MM.1S (cell line): ENCODE measurements at regions not wholly inside any gene's neighbourhood (a gene's known extent, or its start where the extent isn't known, plus 50 kb on each side); places are given as distances from the start of the nearest gene placed in this dataset.

Experiments
- DNase-seq: peaks from one replicate; pipeline ENCODE4 v3.0.0-alpha.2; 2015
- H2AFZ ChIP-seq: fragments of 300-600 bp; sonication (generic); 2 replicates; pipeline ENCODE4 v1.6.0; 2016; ENCODE audit warnings: antibody characterized with exemption, low read length
- H3F3A ChIP-seq: fragments of 300-600 bp; sonication (generic); 2 replicates; pipeline ENCODE4 v1.6.1; 2016; ENCODE audit warnings: mild to moderate bottlenecking, antibody characterized with exemption, low read length, moderate library complexity, mixed read lengths; ENCODE audit not compliant: insufficient read depth
- H3K27ac ChIP-seq: fragments of 300-600 bp; sonication (generic); 2 replicates; pipeline ENCODE4 v1.5.1; 2016; ENCODE audit warnings: mild to moderate bottlenecking, low read length
- H3K27me3 ChIP-seq: fragments of 300-600 bp; sonication (generic); replicated peaks from 2 replicates; pipeline ENCODE4 v1.6.0; 2016; ENCODE audit warnings: low read length; ENCODE audit not compliant: insufficient read depth
- H3K36me3 ChIP-seq: fragments of 300-600 bp; sonication (generic); replicated peaks from 2 replicates; pipeline ENCODE4 v1.6.1; 2016; ENCODE audit warnings: mild to moderate bottlenecking, low read length, mixed read lengths; ENCODE audit not compliant: insufficient read depth
- H3K4me1 ChIP-seq: fragments of 300-600 bp; sonication (generic); 2 replicates; pipeline ENCODE4 v1.6.1; 2016; ENCODE audit warnings: low read length, mixed read lengths
- H3K4me2 ChIP-seq: fragments of 300-600 bp; sonication (generic); 2 replicates; pipeline ENCODE4 v1.6.0; 2016; ENCODE audit warnings: low read depth, low read length
- H3K4me3 ChIP-seq: fragments of 300-600 bp; sonication (generic); 2 replicates; pipeline ENCODE4 v1.5.1; 2016; ENCODE audit warnings: low read length, mixed read lengths
- H3K79me2 ChIP-seq: fragments of 300-600 bp; sonication (generic); 2 replicates; pipeline ENCODE4 v1.6.1; 2016; ENCODE audit warnings: mixed run types, low read length, mixed read lengths
- H3K9ac ChIP-seq: fragments of 300-600 bp; sonication (generic); 2 replicates; pipeline ENCODE4 v1.6.1; 2016; ENCODE audit warnings: low read length, mixed read lengths
- H3K9me2 ChIP-seq: fragments of 300-600 bp; sonication (generic); replicated peaks from 2 replicates; pipeline ENCODE4 v1.6.1; 2016; ENCODE audit warnings: mild to moderate bottlenecking, low read length, mixed read lengths; ENCODE audit not compliant: insufficient read depth
- H3K9me3 ChIP-seq: fragments of 300-600 bp; sonication (generic); replicated peaks from 2 replicates; pipeline ENCODE4 v1.6.1; 2016; ENCODE audit warnings: mild to moderate bottlenecking, low read length, mixed read lengths; ENCODE audit not compliant: insufficient read depth
- H4K20me1 ChIP-seq: fragments of 300-600 bp; sonication (generic); 2 replicates; pipeline ENCODE4 v1.6.1; 2016; ENCODE audit warnings: mild to moderate bottlenecking, low read length, moderate library complexity, mixed read lengths; ENCODE audit not compliant: insufficient read depth
- EZH2 ChIP-seq: fragments of 300-600 bp; sonication (generic); optimal IDR thresholded peaks from 2 replicates; pipeline ENCODE3; 2017; ENCODE audit warnings: low read depth, mild to moderate bottlenecking, antibody characterized with exemption, low read length, mixed read lengths
- EZH2phosphoT487 ChIP-seq: fragments of 300-600 bp; sonication (generic); IDR thresholded peaks from 2 replicates; pipeline ENCODE4 v1.6.1; 2018; ENCODE audit warnings: antibody characterized with exemption, low read length
- TF ChIP-seq, protein P1 (sequence below): fragments of 300-600 bp; sonication (generic); IDR thresholded peaks from 2 replicates; pipeline ENCODE4 v1.5.1; 2016; ENCODE audit warnings: antibody characterized with exemption, low read length, mixed read lengths

DNA sequence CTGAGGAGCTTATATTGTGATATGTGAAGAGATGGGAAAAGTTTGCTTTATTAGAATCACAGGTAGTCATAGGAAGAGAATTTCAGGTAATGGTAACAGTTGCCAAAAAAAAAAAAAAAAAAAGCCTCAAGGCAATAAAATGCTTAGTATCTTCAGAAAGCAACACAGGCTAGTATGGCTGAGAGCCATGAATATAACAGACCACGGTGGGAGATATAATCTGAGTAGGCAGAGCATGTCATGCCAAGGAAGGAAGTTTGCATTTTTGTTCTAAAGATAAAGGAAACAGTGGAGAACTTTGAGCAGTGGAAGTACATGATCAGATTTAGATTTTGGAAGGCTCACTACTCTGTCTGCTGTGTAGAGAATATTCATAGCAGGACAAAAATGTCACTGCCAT lies 211.4 kb downstream of the ETS1 start:
- no peaks in the 10 kb centered on the region for H3F3A ChIP-seq
- H3K4me2 ChIP-seq: no peak overlapping the region
- TF ChIP-seq, protein P1, sequence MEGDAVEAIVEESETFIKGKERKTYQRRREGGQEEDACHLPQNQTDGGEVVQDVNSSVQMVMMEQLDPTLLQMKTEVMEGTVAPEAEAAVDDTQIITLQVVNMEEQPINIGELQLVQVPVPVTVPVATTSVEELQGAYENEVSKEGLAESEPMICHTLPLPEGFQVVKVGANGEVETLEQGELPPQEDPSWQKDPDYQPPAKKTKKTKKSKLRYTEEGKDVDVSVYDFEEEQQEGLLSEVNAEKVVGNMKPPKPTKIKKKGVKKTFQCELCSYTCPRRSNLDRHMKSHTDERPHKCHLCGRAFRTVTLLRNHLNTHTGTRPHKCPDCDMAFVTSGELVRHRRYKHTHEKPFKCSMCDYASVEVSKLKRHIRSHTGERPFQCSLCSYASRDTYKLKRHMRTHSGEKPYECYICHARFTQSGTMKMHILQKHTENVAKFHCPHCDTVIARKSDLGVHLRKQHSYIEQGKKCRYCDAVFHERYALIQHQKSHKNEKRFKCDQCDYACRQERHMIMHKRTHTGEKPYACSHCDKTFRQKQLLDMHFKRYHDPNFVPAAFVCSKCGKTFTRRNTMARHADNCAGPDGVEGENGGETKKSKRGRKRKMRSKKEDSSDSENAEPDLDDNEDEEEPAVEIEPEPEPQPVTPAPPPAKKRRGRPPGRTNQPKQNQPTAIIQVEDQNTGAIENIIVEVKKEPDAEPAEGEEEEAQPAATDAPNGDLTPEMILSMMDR: no peak
- TF ChIP-seq EZH2phosphoT487 (no peak), EZH2 (no peak)
- no peaks in the 10 kb centered on the region for H3K79me2 ChIP-seq
- DNase-seq: no peak
- no peaks in the 10 kb centered on the region for H4K20me1 ChIP-seq
- no peak overlapping the region for H2AFZ ChIP-seq
- no peaks in the 10 kb centered on the region for H3K4me1 ChIP-seq
- H3K4me3 ChIP-seq: no peak overlapping the region
- no peaks in the 10 kb centered on the region for H3K9me3 ChIP-seq
- no peaks in the 10 kb centered on the region for H3K27me3 ChIP-seq
- H3K9me2 ChIP-seq: no peaks in the 10 kb centered on the region
- H3K9ac ChIP-seq: no peak overlapping the region
- H3K36me3 ChIP-seq: no peaks in the 10 kb centered on the region
- no peak overlapping the region for H3K27ac ChIP-seq

DNA sequence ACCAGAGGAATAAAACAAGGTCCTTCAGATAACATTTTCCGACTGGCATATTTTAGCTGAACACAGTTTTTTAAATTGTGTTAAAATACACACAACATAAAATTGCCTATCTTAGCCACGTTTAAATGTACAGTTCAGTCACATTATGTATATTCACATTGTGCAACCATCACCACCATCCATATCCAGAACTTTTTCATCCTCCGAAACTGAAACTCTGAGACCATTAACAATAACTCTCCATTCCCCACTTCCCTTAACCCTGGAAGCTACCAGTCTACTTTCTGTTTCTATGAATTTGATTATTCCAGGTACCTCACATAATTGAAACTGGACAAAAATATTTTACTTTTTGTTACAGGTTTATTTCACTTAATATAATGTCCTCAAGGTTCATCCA lies 213.3 kb downstream of the ETS1 start:
- H3K9me3 ChIP-seq: no peaks in the 10 kb centered on the region
- no peaks in the 10 kb centered on the region for H3K4me1 ChIP-seq
- no peak for DNase-seq
- H3K36me3 ChIP-seq: no peaks in the 10 kb centered on the region
- H3F3A ChIP-seq: no peaks in the 10 kb centered on the region
- TF ChIP-seq EZH2 (no peak), EZH2phosphoT487 (no peak)
- TF ChIP-seq, protein P1: no peak
- H2AFZ ChIP-seq: no peak overlapping the region
- no peak overlapping the region for H3K27ac ChIP-seq
- no peak overlapping the region for H3K9ac ChIP-seq
- no peaks in the 10 kb centered on the region for H3K9me2 ChIP-seq
- H4K20me1 ChIP-seq: no peaks in the 10 kb centered on the region
- no peak overlapping the region for H3K4me2 ChIP-seq
- no peaks in the 10 kb centered on the region for H3K27me3 ChIP-seq
- no peaks in the 10 kb centered on the region for H3K79me2 ChIP-seq
- no peak overlapping the region for H3K4me3 ChIP-seq

DNA sequence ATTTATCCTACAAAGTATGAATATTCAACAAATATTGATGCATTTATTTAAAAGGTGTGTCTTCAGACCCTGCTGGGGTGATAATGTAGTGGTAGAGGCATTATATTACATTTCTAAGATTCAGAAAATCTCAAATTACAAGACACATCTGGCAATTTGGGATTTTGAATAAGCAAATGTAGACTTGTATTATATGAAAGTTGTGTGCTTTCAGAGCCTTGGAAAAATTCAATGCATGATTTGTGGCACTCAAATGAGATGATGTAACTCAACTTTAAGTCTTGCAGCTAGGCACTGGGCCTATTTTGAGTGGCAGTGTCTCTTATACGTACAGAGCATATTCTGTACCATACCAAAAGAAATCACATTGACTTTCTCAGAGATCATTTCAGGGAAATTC lies 214.4 kb downstream of the ETS1 start:
- no peaks in the 10 kb centered on the region for H3K36me3 ChIP-seq
- TF ChIP-seq, protein P1: no peak
- TF ChIP-seq EZH2 (no peak), EZH2phosphoT487 (no peak)
- H2AFZ ChIP-seq: no peak overlapping the region
- no peaks in the 10 kb centered on the region for H3K4me1 ChIP-seq
- H3K79me2 ChIP-seq: no peaks in the 10 kb centered on the region
- no peaks in the 10 kb centered on the region for H3F3A ChIP-seq
- H3K9ac ChIP-seq: no peak overlapping the region
- no peak overlapping the region for H3K27ac ChIP-seq
- no peak for DNase-seq
- H3K9me2 ChIP-seq: no peaks in the 10 kb centered on the region
- no peak overlapping the region for H3K4me3 ChIP-seq
- no peak overlapping the region for H3K4me2 ChIP-seq
- no peaks in the 10 kb centered on the region for H3K9me3 ChIP-seq
- H3K27me3 ChIP-seq: no peaks in the 10 kb centered on the region
- no peaks in the 10 kb centered on the region for H4K20me1 ChIP-seq
